Stromal cell of bone marrow (primary cell): ENCODE measurements at regions not wholly inside any gene's neighbourhood (a gene's known extent, or its start where the extent isn't known, plus 50 kb on each side); places are given as distances from the start of the nearest gene placed in this dataset.
"Not testable (repeated sequence)": the region's sequence is repeated elsewhere in the genome, so short reads cannot be mapped to it uniquely, and the experiment has no call there.

Experiments
- DNase-seq: peaks from one replicate; pipeline ENCODE4 v3.0.0-alpha.2; 2012; ENCODE audit warnings: low read depth

- DNase-seq = no peak
These were observed 1097.0 kb upstream of the ADGRB3 start for GRCh38 chr6:67538032-67538431.

GRCh38 chr6:67535946-67536345, 1099.1 kb upstream of the ADGRB3 start:
- no peak for DNase-seq

GRCh38 chr6:67506352-67506751, 1128.7 kb upstream of the ADGRB3 start:
- no peak for DNase-seq

- DNase-seq = no peak
These were observed 1133.3 kb upstream of the ADGRB3 start for GRCh38 chr6:67501755-67502154.

- no peak for DNase-seq
These were observed 1137.3 kb upstream of the ADGRB3 start for GRCh38 chr6:67497749-67498148.

GRCh38 chr6:67496191-67496590, 1138.9 kb upstream of the ADGRB3 start:
- DNase-seq = no peak

GRCh38 chr6:67493682-67494081, 1141.4 kb upstream of the ADGRB3 start:
- DNase-seq = no peak

- no peak for DNase-seq
These were observed 1159.4 kb upstream of the ADGRB3 start for GRCh38 chr6:67475700-67476099.

GRCh38 chr6:67467341-67467740, 1167.7 kb upstream of the ADGRB3 start:
- DNase-seq = no peak

GRCh38 chr6:67462725-67463124, 1172.4 kb upstream of the ADGRB3 start:
- not testable (repeated sequence) for DNase-seq

GRCh38 chr6:67459556-67459955, 1175.5 kb upstream of the ADGRB3 start:
- DNase-seq = no peak

GRCh38 chr6:67458265-67458664, 1176.8 kb upstream of the ADGRB3 start:
- DNase-seq = no peak

- no peak for DNase-seq
These were observed 1183.2 kb upstream of the ADGRB3 start for GRCh38 chr6:67451874-67452273.

GRCh38 chr6:67450641-67451040, 1184.4 kb upstream of the ADGRB3 start:
- no peak for DNase-seq

- no peak for DNase-seq
These were observed 1185.5 kb upstream of the ADGRB3 start for GRCh38 chr6:67449602-67450001.

- DNase-seq = no peak
These were observed 1202.0 kb upstream of the ADGRB3 start for GRCh38 chr6:67433124-67433523.

GRCh38 chr6:67431076-67431475, 1204.0 kb upstream of the ADGRB3 start:
- DNase-seq = no peak

- not testable (repeated sequence) for DNase-seq
These were observed 1208.4 kb upstream of the ADGRB3 start for GRCh38 chr6:67426686-67427085.

- no peak for DNase-seq
These were observed 1223.0 kb upstream of the ADGRB3 start for GRCh38 chr6:67412035-67412434.

GRCh38 chr6:67411036-67411435, 1224.0 kb upstream of the ADGRB3 start:
- DNase-seq = no peak

- DNase-seq = no peak
These were observed 1240.8 kb upstream of the ADGRB3 start for GRCh38 chr6:67394254-67394653.

- no peak for DNase-seq
These were observed 1241.7 kb upstream of the ADGRB3 start for GRCh38 chr6:67393356-67393755.

- DNase-seq = no peak
These were observed 1243.1 kb upstream of the ADGRB3 start for GRCh38 chr6:67391955-67392354.

GRCh38 chr6:67369679-67370078, 1265.4 kb upstream of the ADGRB3 start:
- no peak for DNase-seq

GRCh38 chr6:67362976-67363375, 1272.1 kb upstream of the ADGRB3 start:
- no peak for DNase-seq
